GM21526 (cell line): ENCODE measurements at regions not wholly inside any gene's neighbourhood (a gene's known extent, or its start where the extent isn't known, plus 50 kb on each side); places are given as distances from the start of the nearest gene placed in this dataset.
"Not testable (repeated sequence)": the region's sequence is repeated elsewhere in the genome, so short reads cannot be mapped to it uniquely, and the experiment has no call there.

Experiments used
- ATAC-seq: cut with Tn5 transposase; IDR thresholded peaks from one replicate; pipeline ENCODE4 v1.9.1; 2021; ENCODE audit warnings: moderate library complexity; ENCODE audit not compliant: unreplicated experiment, low FRiP score

DNA sequence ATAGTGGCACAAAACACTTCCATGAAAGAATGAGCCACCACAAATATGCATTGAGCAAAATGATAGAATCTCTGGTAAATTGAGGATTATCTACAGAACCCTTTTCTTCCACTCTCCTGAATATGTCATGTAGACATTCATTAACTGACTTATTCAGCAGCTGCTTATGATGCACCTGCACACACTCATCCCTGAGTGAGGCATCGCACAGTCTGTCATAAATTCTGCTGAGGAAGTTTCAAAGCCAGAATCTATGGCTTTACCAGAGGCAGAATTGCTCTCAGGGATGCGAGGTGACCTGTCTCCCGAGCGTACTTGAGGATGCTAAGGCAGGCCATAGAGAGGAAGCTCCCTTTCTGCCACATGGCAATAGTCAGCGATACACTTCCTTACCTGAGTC is 1090.2 kb downstream of the UQCRFS1 start:
- no peak for ATAC-seq

DNA sequence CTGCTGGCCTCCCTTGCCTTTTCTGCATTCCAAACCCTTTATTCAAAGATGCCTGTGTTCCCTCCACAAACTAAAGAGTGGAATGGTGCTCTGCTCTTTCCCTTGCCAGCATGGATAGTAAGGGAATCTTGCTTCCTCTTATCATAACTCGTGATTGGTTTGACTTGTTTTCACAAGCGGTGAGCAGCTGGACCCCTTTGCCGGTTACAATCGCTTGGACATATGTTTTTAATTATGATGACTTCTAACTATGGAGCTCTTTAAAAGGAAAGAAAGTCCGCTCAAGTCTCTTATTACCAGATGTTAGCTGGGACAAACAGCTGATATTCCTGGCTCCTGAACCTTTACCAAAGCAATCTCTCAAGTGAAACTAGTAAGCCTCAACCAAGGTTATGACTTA is 1094.7 kb downstream of the UQCRFS1 start:
- ATAC-seq: no peak

DNA sequence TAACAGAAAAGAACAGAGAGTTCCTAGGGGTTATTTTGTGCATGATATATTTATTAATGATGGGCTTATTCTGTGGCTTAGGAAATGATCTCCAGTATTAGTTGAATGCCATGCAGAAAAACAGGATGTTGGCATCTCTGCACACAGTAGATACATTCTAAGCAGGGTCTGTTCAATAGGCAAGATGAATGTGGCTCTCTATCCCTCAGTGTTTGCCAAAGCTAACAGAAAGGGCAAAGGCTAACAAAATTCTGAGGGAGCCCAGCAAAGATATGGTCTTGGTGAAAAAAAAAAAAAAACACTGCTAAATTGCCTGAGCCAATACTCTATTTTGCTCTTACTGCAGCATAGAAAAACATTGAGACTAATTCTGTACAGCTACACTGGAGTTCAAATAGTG is 1095.8 kb downstream of the UQCRFS1 start:
- ATAC-seq: no peak

DNA sequence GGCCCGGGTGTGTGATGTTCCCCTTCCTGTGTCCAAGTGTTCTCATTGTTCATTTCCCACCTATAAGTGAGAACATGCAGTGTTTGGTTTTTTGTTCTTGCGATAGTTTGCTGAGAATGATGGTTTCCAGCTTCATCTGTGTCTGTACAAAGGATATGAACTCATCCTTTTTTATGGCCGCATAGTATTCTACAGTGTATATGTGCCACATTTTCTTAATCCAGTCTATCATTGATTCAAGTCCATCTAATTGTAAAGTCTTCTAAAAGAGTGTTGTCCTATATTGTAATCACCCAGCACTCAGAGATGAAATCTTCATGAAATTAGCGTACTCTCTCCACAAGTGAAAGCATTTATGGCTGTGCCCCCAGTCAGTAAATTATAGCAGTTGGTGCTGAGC is 1096.6 kb downstream of the UQCRFS1 start:
- ATAC-seq: not testable (repeated sequence)

DNA sequence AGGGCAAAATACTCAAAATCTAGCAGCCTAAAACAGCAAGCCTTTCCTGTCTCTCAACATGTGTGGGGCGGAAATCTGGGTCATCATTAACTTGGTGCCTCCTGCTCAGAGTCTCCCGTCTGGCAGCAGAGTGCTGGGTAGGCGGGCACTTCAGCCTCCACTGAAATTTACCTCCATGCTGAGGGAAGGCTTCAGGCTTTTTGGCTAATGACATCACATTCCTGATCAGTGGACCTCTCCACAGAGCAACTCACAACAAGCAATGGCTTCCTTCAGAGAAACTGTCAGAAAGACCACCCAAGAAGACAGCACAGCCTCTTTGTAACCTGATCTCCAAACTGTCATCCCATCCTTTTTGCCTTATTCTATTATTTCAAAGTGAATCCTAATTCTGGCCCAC is 1109.0 kb downstream of the UQCRFS1 start:
- ATAC-seq: no peak

DNA sequence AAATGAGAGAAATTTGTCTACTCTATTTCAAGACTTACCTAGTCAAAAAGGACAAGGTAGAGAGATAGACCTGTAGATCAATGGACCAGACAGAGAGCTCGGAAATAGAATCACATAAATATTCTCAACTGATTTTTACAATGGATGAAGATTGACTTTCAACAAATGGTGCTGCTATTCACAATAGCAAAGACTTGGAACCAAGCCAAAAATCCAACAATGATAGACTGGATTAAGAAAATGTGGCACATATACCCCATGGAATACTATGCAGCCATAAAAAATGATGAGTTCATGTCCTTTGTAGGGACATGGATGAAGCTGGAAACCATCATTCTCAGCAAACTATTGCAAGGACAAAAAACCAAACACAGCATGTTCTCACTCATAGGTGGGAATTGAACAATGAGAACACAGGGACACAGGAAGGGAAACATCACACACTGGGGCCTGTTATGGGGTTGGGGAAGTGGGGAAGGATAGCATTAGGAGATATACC is 1128.2 kb downstream of the UQCRFS1 start:
- ATAC-seq: not testable (repeated sequence)

DNA sequence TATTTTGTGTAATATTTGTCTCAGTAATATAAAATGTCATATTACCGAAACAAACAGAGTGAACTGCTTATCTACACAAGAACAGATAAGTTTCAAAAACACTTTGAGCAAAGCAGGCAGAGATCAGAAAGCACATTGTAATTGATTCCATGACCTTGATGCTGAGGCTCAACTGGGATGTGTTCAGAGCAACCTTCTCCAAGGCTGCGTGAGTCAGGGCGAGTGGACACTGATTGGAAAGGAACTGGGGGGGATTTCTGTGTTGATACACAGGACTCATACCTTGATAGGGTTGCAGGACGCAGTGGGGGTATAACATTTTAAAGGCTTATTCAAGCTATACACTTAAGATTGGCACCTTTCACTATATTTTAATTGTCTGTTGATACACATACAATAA is 1136.3 kb downstream of the UQCRFS1 start:
- no peak for ATAC-seq

DNA sequence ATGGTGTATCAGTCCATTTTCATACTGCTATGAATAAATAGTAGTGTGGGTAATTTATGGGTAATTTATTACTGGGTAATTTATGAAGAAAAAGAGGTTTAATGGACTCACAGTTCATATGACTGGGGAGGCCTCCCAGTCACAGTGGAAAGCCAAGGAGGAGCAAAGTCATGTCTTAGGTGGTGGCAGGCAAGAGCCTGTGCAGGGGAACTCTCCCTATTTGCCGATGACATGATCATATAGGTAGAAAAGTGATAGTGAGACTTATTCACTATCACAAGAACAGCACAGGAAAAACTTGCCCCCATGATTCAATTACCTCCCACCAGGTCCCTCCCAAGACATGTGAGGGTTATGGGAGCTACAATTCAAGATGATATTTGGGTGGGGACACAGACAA is 1137.7 kb downstream of the UQCRFS1 start:
- no peak for ATAC-seq

DNA sequence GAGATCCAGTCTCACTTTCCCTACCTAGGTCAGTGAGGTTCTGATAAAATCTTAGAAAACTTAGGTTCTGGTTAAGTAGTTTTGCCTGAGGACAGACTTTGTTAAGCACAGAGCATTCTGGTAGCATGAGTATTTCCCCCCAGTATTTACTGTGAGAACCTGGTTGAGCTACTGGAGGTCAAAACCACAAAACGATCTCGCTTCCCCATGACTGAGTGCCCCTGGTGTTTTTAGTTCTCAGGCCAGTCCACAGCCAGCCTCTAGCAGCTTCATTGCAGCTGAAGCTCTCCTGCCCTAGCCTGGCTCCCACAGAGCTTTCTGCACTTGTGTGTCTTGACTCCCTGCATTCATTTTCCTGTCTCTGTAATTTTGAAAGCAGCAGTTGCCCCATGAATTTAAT is 1138.2 kb downstream of the UQCRFS1 start:
- ATAC-seq: no peak

DNA sequence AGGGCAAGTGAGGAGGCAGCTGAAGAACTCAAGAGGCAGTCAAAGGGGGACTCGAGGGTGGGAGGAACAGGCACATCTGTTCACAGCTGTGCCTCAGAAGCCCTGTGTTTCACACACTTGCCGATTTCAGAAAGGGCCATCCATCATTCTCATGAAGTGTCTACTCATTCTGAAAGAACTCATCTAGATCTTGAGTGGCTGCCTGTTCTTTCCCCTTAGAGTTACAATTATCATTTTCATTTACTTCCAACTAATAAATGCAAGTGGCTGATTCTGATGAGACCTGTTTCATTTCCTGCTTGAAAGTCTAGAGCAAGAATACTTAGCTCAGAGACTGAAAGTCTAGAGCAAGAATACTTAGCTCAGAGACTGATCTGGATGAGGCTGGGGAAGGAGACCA is 1145.1 kb downstream of the UQCRFS1 start:
- ATAC-seq: no peak

DNA sequence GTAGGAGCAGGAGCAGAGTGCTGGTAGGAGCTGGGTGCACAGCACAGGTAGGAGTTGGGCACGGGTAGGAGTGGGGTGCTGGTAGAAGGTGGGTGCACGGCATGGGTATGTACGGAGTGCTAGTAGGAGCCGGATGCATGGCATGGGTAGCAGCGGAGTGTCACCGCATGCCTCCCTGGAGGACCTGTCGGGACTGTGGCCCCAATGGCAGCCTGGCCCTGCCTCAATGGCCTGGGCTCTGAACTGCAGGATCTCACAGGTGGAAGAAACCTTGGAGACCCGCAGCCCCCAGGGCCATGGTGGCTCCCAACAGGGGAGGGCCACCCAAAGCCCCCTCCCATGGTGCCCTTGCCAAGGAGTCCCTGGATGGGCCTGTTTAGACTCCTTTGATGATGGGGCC is 1146.0 kb downstream of the UQCRFS1 start:
- no peak for ATAC-seq

DNA sequence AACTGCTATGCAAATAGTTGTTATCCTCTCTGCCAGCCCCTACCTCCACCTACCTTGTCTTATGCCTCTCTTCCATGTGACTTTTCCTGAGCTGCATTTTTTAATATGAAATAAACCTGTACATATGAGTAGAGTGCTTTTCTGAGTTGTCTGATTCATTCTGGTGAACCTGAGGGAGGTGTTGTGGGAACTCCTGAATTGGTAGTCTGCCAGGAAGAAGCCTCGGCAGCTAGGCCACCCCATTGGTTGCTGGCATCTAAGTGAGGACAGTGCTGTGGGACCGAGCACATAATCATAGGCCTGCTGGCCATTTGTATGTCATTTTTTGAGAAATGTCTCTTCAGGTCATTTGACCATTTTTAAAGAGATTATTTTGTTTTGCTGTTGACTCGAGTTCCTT is 1146.8 kb downstream of the UQCRFS1 start:
- ATAC-seq: no peak

DNA sequence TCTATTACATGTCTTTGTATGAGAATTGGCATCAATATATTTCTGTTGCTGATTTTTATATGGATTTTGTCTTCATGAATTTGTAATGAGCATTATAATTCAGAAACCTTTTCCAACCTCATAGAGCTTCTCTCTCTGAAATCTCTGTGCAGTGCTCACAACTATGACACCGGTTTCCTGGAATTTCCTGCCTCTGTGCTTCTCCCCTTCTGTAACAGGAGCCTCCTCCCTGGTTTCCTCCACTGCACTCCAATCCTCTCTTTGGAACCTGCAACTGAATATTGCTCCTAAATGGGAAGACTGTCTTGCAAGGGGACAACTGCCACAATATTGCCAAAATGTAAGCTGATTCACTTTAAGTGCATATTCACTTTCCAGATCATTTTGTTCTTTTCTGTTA is 1147.9 kb downstream of the UQCRFS1 start:
- ATAC-seq: no peak

DNA sequence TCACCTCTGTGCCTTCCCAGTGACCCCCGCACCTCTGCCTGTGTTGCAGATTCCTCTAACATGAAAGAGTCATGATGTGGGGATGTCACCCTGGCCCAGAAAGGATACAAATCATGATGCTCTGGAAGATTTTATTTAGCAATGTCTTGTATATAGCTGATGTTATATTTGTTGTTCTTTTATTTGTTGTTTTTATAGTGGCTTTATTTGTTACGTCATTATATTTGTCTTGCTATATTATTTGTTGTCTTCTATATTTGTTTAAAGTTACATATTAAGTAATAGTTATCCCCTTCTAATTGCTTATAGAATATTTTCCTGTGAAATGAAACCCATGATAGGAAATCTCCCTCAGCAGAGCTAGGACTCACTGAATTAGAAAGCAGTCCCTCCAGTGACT is 1149.2 kb downstream of the UQCRFS1 start:
- ATAC-seq: no peak

DNA sequence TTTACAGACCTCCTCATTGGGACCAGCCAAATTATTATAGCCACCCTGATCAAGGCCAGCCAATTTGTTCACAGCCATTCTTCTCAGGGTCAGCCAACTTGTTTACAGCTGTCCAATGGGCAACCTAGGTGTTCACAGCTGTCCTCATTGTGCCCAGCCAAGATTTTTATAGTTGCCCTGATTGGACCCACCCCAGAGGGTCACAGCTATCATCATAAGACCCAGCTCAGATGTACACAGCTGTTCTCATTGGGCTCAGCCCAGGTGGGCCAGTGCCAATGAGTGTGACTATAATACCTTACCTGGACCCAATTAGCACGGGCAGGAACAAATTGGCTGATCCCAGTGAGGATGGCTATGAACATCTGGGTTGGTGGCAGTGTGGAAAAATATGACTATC is 1151.8 kb downstream of the UQCRFS1 start:
- ATAC-seq: no peak

DNA sequence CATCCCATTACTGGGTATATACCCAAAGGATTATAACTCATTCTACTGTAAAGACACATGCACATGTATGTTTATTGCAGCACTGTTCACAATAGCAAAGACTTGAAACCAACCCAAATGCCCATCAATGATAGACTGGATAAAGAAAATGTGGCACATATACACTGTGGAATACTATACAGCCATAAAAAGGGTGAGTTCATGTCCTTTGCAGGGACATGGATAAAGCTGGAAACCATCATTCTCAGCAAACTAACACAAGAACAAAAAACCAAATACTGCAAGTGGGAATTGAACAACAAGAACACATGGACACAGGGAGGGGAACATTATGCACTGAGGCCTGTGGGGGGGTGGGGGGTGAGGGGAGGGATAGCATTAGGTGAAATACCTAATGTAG is 1155.9 kb downstream of the UQCRFS1 start:
- ATAC-seq: not testable (repeated sequence)

DNA sequence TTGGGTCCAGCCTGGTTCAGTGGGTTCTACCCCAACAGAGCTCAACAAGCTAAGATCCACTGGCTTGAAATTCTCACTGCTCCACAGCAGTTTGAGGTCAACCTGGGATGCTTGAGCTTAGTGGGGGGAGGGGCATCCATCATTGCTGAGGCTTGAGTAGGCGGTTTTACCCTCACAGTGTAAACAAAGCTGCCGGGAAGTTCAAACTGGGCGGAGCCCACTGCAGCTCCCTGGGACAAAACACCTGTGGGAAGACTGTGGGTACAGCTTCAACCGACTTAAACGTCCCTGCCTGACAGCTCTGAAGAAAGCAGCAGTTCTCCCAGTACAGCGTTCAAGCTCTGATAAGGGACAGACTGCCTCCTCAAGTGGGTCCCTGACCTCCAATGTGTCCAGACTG is 1161.9 kb downstream of the UQCRFS1 start:
- ATAC-seq: no peak

DNA sequence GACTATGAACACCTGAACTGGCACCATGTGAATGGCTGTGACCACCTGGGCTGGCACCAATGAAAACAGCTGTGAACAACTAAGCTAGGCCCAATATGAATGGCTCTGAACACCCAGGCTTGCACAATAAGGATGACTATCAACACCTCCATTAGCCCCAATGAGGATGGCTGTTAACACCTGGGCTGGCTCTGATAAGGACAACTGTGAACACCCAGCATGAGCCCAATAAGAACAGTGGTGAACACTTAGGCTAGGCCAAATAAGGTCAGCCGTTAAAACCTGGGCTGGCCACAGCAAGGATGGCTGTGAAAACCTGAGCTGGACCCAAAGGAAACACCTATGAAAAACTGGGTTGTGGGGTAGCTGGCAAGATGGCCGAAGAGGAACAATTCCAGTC is 1163.1 kb downstream of the UQCRFS1 start:
- no peak for ATAC-seq

DNA sequence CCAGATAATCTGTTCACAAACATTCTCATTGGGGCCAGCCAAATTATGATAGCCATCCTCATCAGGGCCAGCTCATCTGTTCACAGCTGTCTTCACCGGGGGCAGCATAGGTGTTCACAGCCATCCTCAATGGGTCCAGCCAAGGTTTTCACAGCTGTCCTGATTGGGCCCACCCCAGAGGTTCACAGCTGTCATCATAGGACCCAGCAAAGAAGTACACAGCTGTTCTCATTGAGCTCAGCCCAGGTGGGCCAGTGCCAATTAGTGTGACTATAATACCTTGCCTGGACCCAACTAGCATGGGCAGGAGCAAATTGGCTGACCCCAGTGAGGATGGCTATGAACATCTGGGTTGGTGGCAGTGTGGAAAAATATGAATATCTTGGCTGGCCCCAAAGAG is 1166.0 kb downstream of the UQCRFS1 start:
- ATAC-seq: no peak

DNA sequence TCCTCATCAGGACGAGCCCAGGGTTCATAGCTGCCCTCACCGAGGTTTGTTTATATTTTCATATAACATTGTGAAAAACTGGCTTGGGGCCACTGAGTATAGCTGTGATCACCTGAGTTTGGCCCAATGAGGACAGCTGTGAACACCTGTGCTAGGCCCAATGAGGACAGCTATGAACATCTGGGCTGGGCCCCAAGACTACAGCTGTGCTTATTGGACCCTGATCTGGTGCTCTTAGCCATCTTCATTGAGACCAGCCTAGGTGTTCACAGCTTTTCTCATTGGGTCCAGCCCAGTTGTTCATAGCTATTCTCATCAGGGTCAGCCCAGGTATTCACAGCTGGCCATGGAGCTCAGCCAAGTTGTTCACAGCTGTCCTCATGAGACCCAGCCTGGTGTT is 1167.3 kb downstream of the UQCRFS1 start:
- no peak for ATAC-seq

DNA sequence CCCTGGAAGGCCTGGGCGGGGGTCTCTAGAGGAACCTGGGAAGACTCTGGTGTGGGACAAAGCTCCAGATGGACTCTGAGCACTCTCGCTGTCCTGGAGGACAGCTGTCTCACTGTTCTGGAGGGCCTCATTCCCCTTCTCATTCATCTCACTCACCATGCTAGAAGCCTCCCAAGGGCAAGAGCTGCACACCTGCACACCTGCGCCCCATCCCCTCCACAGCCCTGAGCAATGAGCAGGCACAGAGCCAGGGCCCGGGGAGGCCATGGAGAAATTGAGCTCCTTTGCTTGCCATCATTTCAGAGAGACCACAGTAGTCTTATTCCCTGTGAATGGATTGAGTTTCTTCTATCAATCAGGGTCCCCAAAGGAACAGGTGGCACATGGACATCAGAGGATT is 1168.5 kb downstream of the UQCRFS1 start:
- no peak for ATAC-seq

DNA sequence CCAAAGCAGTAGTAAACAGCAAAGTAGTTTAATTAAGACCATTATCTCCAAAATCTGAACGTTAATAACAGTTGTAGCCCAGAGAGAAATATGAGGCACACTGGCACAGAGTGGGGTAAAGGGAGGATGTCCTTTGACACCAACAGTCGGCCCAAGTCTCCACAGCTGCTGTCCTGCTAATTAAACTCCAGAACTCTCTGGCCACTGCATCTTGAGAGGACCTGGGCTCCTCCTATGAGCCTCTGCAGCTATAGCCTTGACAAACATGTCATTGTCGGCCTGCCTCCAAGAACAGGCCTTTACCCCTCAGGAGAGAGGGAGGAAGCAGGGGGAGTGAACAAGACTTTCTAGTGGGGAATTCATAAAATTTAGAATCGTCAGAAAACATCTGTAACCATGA is 1170.4 kb downstream of the UQCRFS1 start:
- no peak for ATAC-seq

DNA sequence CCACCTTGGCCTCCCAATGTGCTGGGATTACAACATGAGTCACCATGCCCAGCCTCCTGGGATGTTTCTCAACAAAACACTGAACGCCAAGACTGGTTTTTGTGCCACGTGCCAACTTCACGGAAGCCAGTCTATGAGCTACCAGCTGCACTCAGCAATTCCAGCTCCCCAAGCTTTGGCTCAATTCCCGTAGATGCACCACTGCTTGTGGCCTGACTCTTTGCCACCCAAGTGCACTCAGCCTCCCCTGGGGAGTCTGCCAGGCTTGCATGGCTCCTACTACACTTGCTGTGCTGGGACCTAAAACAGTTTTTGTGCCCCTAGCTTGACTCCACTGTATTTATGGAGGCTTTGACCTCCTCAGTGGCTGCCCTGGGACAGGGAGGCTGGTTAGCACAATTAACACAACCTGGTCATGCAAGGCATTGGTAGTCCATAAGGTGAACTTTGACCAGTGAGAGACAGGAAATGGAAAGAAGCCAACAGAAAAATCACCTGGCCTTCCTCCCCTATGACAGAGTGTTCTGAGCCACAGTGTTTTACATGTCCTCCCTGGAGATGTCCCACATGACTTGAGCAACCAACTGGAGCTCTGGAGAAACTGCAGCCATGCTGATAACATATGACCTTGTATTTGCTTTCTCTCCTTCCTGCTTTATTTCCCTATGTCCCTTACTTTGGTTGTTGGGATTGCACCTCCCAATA is 1173.1 kb downstream of the UQCRFS1 start:
- ATAC-seq: no peak
